ENCODE measurements at regions not wholly inside any gene's neighbourhood (a gene's known extent, or its start where the extent isn't known, plus 50 kb on each side); places are given as distances from the start of the nearest gene placed in this dataset.

- no peak overlapping the region for H3K27ac ChIP-seq
- no peaks in the 10 kb centered on the region for H3K27me3 ChIP-seq (ENCODE audit: insufficient read depth, low read depth, severe bottlenecking)
Measured at GRCh38 chr10:3455385-3456334, 283.1 kb upstream of the PITRM1 start.

GRCh38 chr10:3452683-3453361, 280.2 kb upstream of the PITRM1 start:
- no peak for DNase-seq
- Histone ChIP-seq H3K27me3 (ENCODE audit: insufficient read depth, low read depth, severe bottlenecking) (no peaks in the 10 kb centered on the region), H3K27ac (no peak overlapping the region), H3K9me3 (ENCODE audit: severe bottlenecking) (no peaks in the 10 kb centered on the region), H3K4me3 (ENCODE audit: low read depth, low read length) (no peak overlapping the region), H3K36me3 (no peaks in the 10 kb centered on the region)
- no peak for TF ChIP-seq CTCF (IDR thresholded peaks at IDR 0.05; ENCODE audit: low read depth, low read length)

More at GRCh38 chr10:3455385-3456334, 283.1 kb upstream of the PITRM1 start:
- DNase-seq: no peak
- TF ChIP-seq CTCF (IDR thresholded peaks at IDR 0.05; ENCODE audit: low read depth, low read length): no peak
- Histone ChIP-seq H3K4me3 (ENCODE audit: low read depth, low read length) (no peak overlapping the region), H3K9me3 (ENCODE audit: severe bottlenecking) (no peaks in the 10 kb centered on the region), H3K36me3 (no peaks in the 10 kb centered on the region)

- no peak for TF ChIP-seq CTCF (IDR thresholded peaks at IDR 0.05; ENCODE audit: low read depth, low read length)
- no peak overlapping the region for H3K27ac ChIP-seq
- H3K9me3 ChIP-seq (ENCODE audit: severe bottlenecking): no peaks in the 10 kb centered on the region
- no peak overlapping the region for H3K4me3 ChIP-seq (ENCODE audit: low read depth, low read length)
- DNase-seq: no peak
- no peaks in the 10 kb centered on the region for H3K27me3 ChIP-seq (ENCODE audit: insufficient read depth, low read depth, severe bottlenecking)
- H3K36me3 ChIP-seq: no peaks in the 10 kb centered on the region
Measured at GRCh38 chr10:3452173-3452626, 279.6 kb upstream of the PITRM1 start.

GRCh38 chr10:3451516-3452172, 279.1 kb upstream of the PITRM1 start:
- Histone ChIP-seq H3K27me3 (ENCODE audit: insufficient read depth, low read depth, severe bottlenecking) (no peaks in the 10 kb centered on the region), H3K4me3 (ENCODE audit: low read depth, low read length) (no peak overlapping the region), H3K36me3 (no peaks in the 10 kb centered on the region), H3K9me3 (ENCODE audit: severe bottlenecking) (no peaks in the 10 kb centered on the region), H3K27ac (no peak overlapping the region)
- DNase-seq: no peak
- TF ChIP-seq CTCF (IDR thresholded peaks at IDR 0.05; ENCODE audit: low read depth, low read length): no peak

GRCh38 chr10:3446221-3446620, 273.6 kb upstream of the PITRM1 start:
- no peak overlapping the region for H3K27ac ChIP-seq
- no peaks in the 10 kb centered on the region for H3K27me3 ChIP-seq (ENCODE audit: insufficient read depth, low read depth, severe bottlenecking)
- no peak for DNase-seq
- no peak for TF ChIP-seq CTCF (IDR thresholded peaks at IDR 0.05; ENCODE audit: low read depth, low read length)
- H3K4me3 ChIP-seq (ENCODE audit: low read depth, low read length): no peak overlapping the region
- no peaks in the 10 kb centered on the region for H3K36me3 ChIP-seq
- no peaks in the 10 kb centered on the region for H3K9me3 ChIP-seq (ENCODE audit: severe bottlenecking)

All from WERI-Rb-1 (cell line).